Activated CD4-positive, alpha-beta memory T cell treated with anti-CD3 and anti-CD28 coated beads, Interleukin-2, amount 10 ng/mL, durations not matched to agents 7 days and 5 days (primary cell): ENCODE measurements at regions not wholly inside any gene's neighbourhood (a gene's known extent, or its start where the extent isn't known, plus 50 kb on each side); places are given as distances from the start of the nearest gene placed in this dataset.

Source experiments
- CTCF ChIA-PET: fragments of 350-600 bp; sonication (Branson Sonifier 250); formaldehyde crosslinking; loops from one replicate; lab custom pipeline; 2021; ENCODE audit warnings: antibody characterized with exemption, inconsistent platforms; lab: Charles Lee
- POLR2A ChIA-PET: fragments of 350-600 bp; sonication (Branson Sonifier 250); formaldehyde crosslinking; loops from one replicate; lab custom pipeline; 2021; ENCODE audit warnings: antibody characterized with exemption; lab: Charles Lee
- DNase-seq: peaks from one replicate; pipeline ENCODE4 v3.0.0-alpha.2; 2020
- H3K27ac Mint-ChIP-seq: one replicate; pipeline ENCODE4 v1.8.0; 2021; ENCODE audit warnings: mild to moderate bottlenecking, mixed read lengths
- H3K27me3 Mint-ChIP-seq: one replicate; pipeline ENCODE4 v1.8.0; 2021; ENCODE audit warnings: mixed read lengths
- H3K36me3 Mint-ChIP-seq: one replicate; pipeline ENCODE4 v1.8.0; 2021; ENCODE audit warnings: low read depth, mixed read lengths
- H3K4me1 Mint-ChIP-seq: one replicate; pipeline ENCODE4 v1.8.0; 2021; ENCODE audit warnings: mixed read lengths
- H3K4me3 Mint-ChIP-seq: one replicate; pipeline ENCODE4 v1.8.0; 2021; ENCODE audit warnings: mild to moderate bottlenecking, mixed read lengths
- H3K9me3 Mint-ChIP-seq: one replicate; pipeline ENCODE4 v1.8.0; 2021; ENCODE audit warnings: mixed read lengths

GRCh38 chr5:124136609-124137008, 609.8 kb downstream of the ZNF608 start:
- Mint-ChIP-seq H3K27me3 (no peaks in the 10 kb centered on the region), H3K4me1 (no peaks in the 10 kb centered on the region), H3K27ac (no peak overlapping the region), H3K9me3 (peaks cover 4% of the 10 kb centered on the region), H3K36me3 (no peaks in the 10 kb centered on the region), H3K4me3 (no peak overlapping the region)
- DNase-seq: no peak
- ChIA-PET CTCF (no interaction called here), POLR2A (no interaction called here)

- no peaks in the 10 kb centered on the region for H3K4me1 Mint-ChIP-seq
- no peaks in the 10 kb centered on the region for H3K27me3 Mint-ChIP-seq
- no peaks in the 10 kb centered on the region for H3K36me3 Mint-ChIP-seq
- ChIA-PET POLR2A (no interaction called here), CTCF (no interaction called here)
- H3K4me3 Mint-ChIP-seq: no peak overlapping the region
- no peak overlapping the region for H3K27ac Mint-ChIP-seq
- peaks cover 5% of the 10 kb centered on the region for H3K9me3 Mint-ChIP-seq
- DNase-seq: no peak
These were observed 611.5 kb downstream of the ZNF608 start for GRCh38 chr5:124134941-124135340.

GRCh38 chr5:124133406-124133805, 613.0 kb downstream of the ZNF608 start:
- no peaks in the 10 kb centered on the region for H3K4me1 Mint-ChIP-seq
- DNase-seq: no peak
- H3K4me3 Mint-ChIP-seq: no peak overlapping the region
- POLR2A ChIA-PET: no interaction called here
- no peaks in the 10 kb centered on the region for H3K27me3 Mint-ChIP-seq
- CTCF ChIA-PET: no interaction called here
- H3K9me3 Mint-ChIP-seq: peaks cover 4% of the 10 kb centered on the region
- H3K36me3 Mint-ChIP-seq: no peaks in the 10 kb centered on the region
- H3K27ac Mint-ChIP-seq: no peak overlapping the region

GRCh38 chr5:124132843-124133242, 613.6 kb downstream of the ZNF608 start:
- ChIA-PET POLR2A (no interaction called here), CTCF (no interaction called here)
- H3K36me3 Mint-ChIP-seq: no peaks in the 10 kb centered on the region
- H3K4me3 Mint-ChIP-seq: no peak overlapping the region
- no peak for DNase-seq
- no peak overlapping the region for H3K27ac Mint-ChIP-seq
- peaks cover 4% of the 10 kb centered on the region for H3K9me3 Mint-ChIP-seq
- no peaks in the 10 kb centered on the region for H3K4me1 Mint-ChIP-seq
- no peaks in the 10 kb centered on the region for H3K27me3 Mint-ChIP-seq

- Mint-ChIP-seq H3K27ac (no peak overlapping the region), H3K36me3 (no peaks in the 10 kb centered on the region), H3K9me3 (peaks cover 4% of the 10 kb centered on the region), H3K27me3 (no peaks in the 10 kb centered on the region), H3K4me1 (no peaks in the 10 kb centered on the region), H3K4me3 (no peak overlapping the region)
- ChIA-PET POLR2A (no interaction called here), CTCF (no interaction called here)
- DNase-seq: no peak
These were observed 615.0 kb downstream of the ZNF608 start for GRCh38 chr5:124131466-124131865.

- POLR2A ChIA-PET: no interaction called here
- H3K27ac Mint-ChIP-seq: no peak overlapping the region
- CTCF ChIA-PET: no interaction called here
- peaks cover 4% of the 10 kb centered on the region for H3K9me3 Mint-ChIP-seq
- no peak for DNase-seq
- H3K27me3 Mint-ChIP-seq: no peaks in the 10 kb centered on the region
- no peaks in the 10 kb centered on the region for H3K4me1 Mint-ChIP-seq
- no peak overlapping the region for H3K4me3 Mint-ChIP-seq
- no peaks in the 10 kb centered on the region for H3K36me3 Mint-ChIP-seq
These were observed 615.6 kb downstream of the ZNF608 start for GRCh38 chr5:124130816-124131215.

GRCh38 chr5:124128867-124129266, 616.9 kb downstream of the CSNK1G3 start:
- ChIA-PET POLR2A (no interaction called here), CTCF (no interaction called here)
- peaks cover 4% of the 10 kb centered on the region for H3K9me3 Mint-ChIP-seq
- DNase-seq: no peak
- no peak overlapping the region for H3K27ac Mint-ChIP-seq
- H3K27me3 Mint-ChIP-seq: no peaks in the 10 kb centered on the region
- H3K4me3 Mint-ChIP-seq: no peak overlapping the region
- H3K4me1 Mint-ChIP-seq: no peaks in the 10 kb centered on the region
- H3K36me3 Mint-ChIP-seq: no peaks in the 10 kb centered on the region

GRCh38 chr5:124126504-124127217, 614.7 kb downstream of the CSNK1G3 start:
- no peak overlapping the region for H3K27ac Mint-ChIP-seq
- H3K27me3 Mint-ChIP-seq: no peaks in the 10 kb centered on the region
- ChIA-PET POLR2A (no interaction called here), CTCF (no interaction called here)
- H3K36me3 Mint-ChIP-seq: no peaks in the 10 kb centered on the region
- H3K4me3 Mint-ChIP-seq: no peak overlapping the region
- DNase-seq: no peak
- H3K9me3 Mint-ChIP-seq: peaks cover 4% of the 10 kb centered on the region
- no peaks in the 10 kb centered on the region for H3K4me1 Mint-ChIP-seq

- POLR2A ChIA-PET: no interaction called here
- Mint-ChIP-seq H3K4me1 (no peaks in the 10 kb centered on the region), H3K27me3 (no peaks in the 10 kb centered on the region), H3K9me3 (no peaks in the 10 kb centered on the region), H3K4me3 (no peak overlapping the region), H3K36me3 (no peaks in the 10 kb centered on the region), H3K27ac (no peak overlapping the region)
- CTCF ChIA-PET: no interaction called here
- no peak for DNase-seq
These were observed 612.8 kb downstream of the CSNK1G3 start for GRCh38 chr5:124124711-124125229.

- no peaks in the 10 kb centered on the region for H3K4me1 Mint-ChIP-seq
- H3K27ac Mint-ChIP-seq: no peak overlapping the region
- no peak for DNase-seq
- no peak overlapping the region for H3K4me3 Mint-ChIP-seq
- H3K9me3 Mint-ChIP-seq: peaks cover 3% of the 10 kb centered on the region
- H3K27me3 Mint-ChIP-seq: no peaks in the 10 kb centered on the region
- POLR2A ChIA-PET: no interaction called here
- H3K36me3 Mint-ChIP-seq: no peaks in the 10 kb centered on the region
- CTCF ChIA-PET: no interaction called here
These were observed 609.2 kb downstream of the CSNK1G3 start for GRCh38 chr5:124121198-124121597.

- Mint-ChIP-seq H3K27ac (no peak overlapping the region), H3K4me1 (no peaks in the 10 kb centered on the region), H3K4me3 (no peak overlapping the region), H3K36me3 (no peaks in the 10 kb centered on the region), H3K9me3 (peaks cover 5% of the 10 kb centered on the region), H3K27me3 (no peaks in the 10 kb centered on the region)
- ChIA-PET POLR2A (no interaction called here), CTCF (no interaction called here)
- DNase-seq: no peak
These were observed 602.9 kb downstream of the CSNK1G3 start for GRCh38 chr5:124114911-124115310.

- no peaks in the 10 kb centered on the region for H3K27me3 Mint-ChIP-seq
- H3K4me1 Mint-ChIP-seq: no peaks in the 10 kb centered on the region
- CTCF ChIA-PET: no interaction called here
- H3K4me3 Mint-ChIP-seq: no peak overlapping the region
- DNase-seq: no peak
- POLR2A ChIA-PET: no interaction called here
- H3K9me3 Mint-ChIP-seq: peaks cover 5% of the 10 kb centered on the region
- no peaks in the 10 kb centered on the region for H3K36me3 Mint-ChIP-seq
- no peak overlapping the region for H3K27ac Mint-ChIP-seq
These were observed 599.9 kb downstream of the CSNK1G3 start for GRCh38 chr5:124111886-124112285.

GRCh38 chr5:124110942-124111341, 599.0 kb downstream of the CSNK1G3 start:
- Mint-ChIP-seq H3K4me1 (no peaks in the 10 kb centered on the region), H3K36me3 (no peaks in the 10 kb centered on the region), H3K27me3 (no peaks in the 10 kb centered on the region), H3K27ac (no peak overlapping the region), H3K4me3 (no peak overlapping the region), H3K9me3 (no peaks in the 10 kb centered on the region)
- no peak for DNase-seq
- POLR2A ChIA-PET: no interaction called here
- CTCF ChIA-PET: no interaction called here

GRCh38 chr5:124105326-124105725, 593.3 kb downstream of the CSNK1G3 start:
- POLR2A ChIA-PET: no interaction called here

More at GRCh38 chr5:124105326-124105725, 593.3 kb downstream of the CSNK1G3 start:
- CTCF ChIA-PET: no interaction called here
- Mint-ChIP-seq H3K4me1 (no peaks in the 10 kb centered on the region), H3K9me3 (peaks cover 3% of the 10 kb centered on the region), H3K4me3 (no peak overlapping the region), H3K36me3 (no peaks in the 10 kb centered on the region), H3K27me3 (no peaks in the 10 kb centered on the region), H3K27ac (no peak overlapping the region)
- no peak for DNase-seq
